CD14-positive monocyte (primary cell): ENCODE measurements at regions not wholly inside any gene's neighbourhood (a gene's known extent, or its start where the extent isn't known, plus 50 kb on each side); places are given as distances from the start of the nearest gene placed in this dataset.

Experiments
- DNase-seq, 3 donors: peaks; one replicate each; pipeline ENCODE4 v3.0.0-alpha.2; 2011 to 2022
- H2AFZ ChIP-seq: 2 replicates; pipeline ENCODE4 v1.6.0; 2012; ENCODE audit warnings: mild to moderate bottlenecking, low read depth, low read length, inconsistent platforms; ENCODE audit not compliant: insufficient read depth, poor library complexity, severe bottlenecking
- H3K27ac ChIP-seq, 2 donors: 1 replicate in 1 of 2; 2 replicates in 1 of 2; pipeline ENCODE4 v1.5.1; 2012 to 2013; ENCODE audit warnings: low read length in 2 of 2, control low read depth in 1 of 2, inconsistent platforms in 1 of 2, low read depth in 1 of 2, mild to moderate bottlenecking in 1 of 2
- H3K27me3 ChIP-seq, 2 donors: one replicate each; pipeline versions ENCODE4 v1.6.0 to v1.6.1; 2011 to 2013; ENCODE audit warnings: low read length in 2 of 2; ENCODE audit not compliant: control insufficient read depth in 2 of 2, insufficient read depth in 2 of 2
- H3K36me3 ChIP-seq, 2 donors: replicated peaks in 1 of 2; 1 replicate in 1 of 2; 2 replicates in 1 of 2; pipeline versions ENCODE4 v1.5.1 to v1.6.1; 2012 to 2013; ENCODE audit warnings: low read length in 2 of 2, control low read depth in 1 of 2, inconsistent platforms in 1 of 2, mild to moderate bottlenecking in 1 of 2; ENCODE audit not compliant: insufficient read depth in 2 of 2, control insufficient read depth in 1 of 2
- H3K4me1 ChIP-seq, 2 donors: 1 replicate in 1 of 2; 2 replicates in 1 of 2; pipeline versions ENCODE4 v1.5.1 to v1.6.1; 2012 to 2013; ENCODE audit warnings: low read length in 2 of 2, control low read depth in 1 of 2, inconsistent platforms in 1 of 2, mild to moderate bottlenecking in 1 of 2, moderate library complexity in 1 of 2; ENCODE audit not compliant: insufficient read depth in 2 of 2, control insufficient read depth in 1 of 2
- H3K4me2 ChIP-seq: replicated peaks from 2 replicates; pipeline ENCODE3; 2012; ENCODE audit warnings: low read length, moderate library complexity, mild to moderate bottlenecking; ENCODE audit not compliant: poor library complexity, severe bottlenecking; ENCODE audit errors: extremely low read depth
- H3K4me3 ChIP-seq, 3 experiments: fragments of 200-600 bp in 1 of 3; sonication (generic) in 1 of 3; replicated peaks in 1 of 3; 1 replicate in 2 of 3; 2 replicates in 1 of 3; pipeline ENCODE4 v1.5.1; 2011 to 2013; ENCODE audit warnings: low read length in 3 of 3, mild to moderate bottlenecking in 3 of 3, control low read depth in 2 of 3, low read depth in 2 of 3, inconsistent platforms in 1 of 3, moderate library complexity in 1 of 3
- H3K79me2 ChIP-seq: 2 replicates; pipeline ENCODE4 v1.6.0; 2012; ENCODE audit warnings: mild to moderate bottlenecking, control low read depth, inconsistent platforms, low read length, moderate library complexity; ENCODE audit not compliant: insufficient read depth
- H3K9ac ChIP-seq: 2 replicates; pipeline ENCODE4 v1.6.0; 2017; ENCODE audit warnings: low read length, mild to moderate bottlenecking; ENCODE audit not compliant: insufficient read depth, poor library complexity, severe bottlenecking
- H3K9me3 ChIP-seq, 2 donors: replicated peaks in 1 of 2; 1 replicate in 1 of 2; 2 replicates in 1 of 2; pipeline versions ENCODE4 v1.5.1 to v1.6.1; 2012 to 2013; ENCODE audit warnings: low read length in 2 of 2, control low read depth in 1 of 2; ENCODE audit not compliant: control insufficient read depth in 1 of 2, insufficient read depth in 1 of 2
- H4K20me1 ChIP-seq: 2 replicates; pipeline ENCODE4 v1.6.0; 2012; ENCODE audit warnings: mild to moderate bottlenecking, low read length, control low read depth, moderate library complexity; ENCODE audit not compliant: insufficient read depth
- H3K27ac Mint-ChIP-seq, 7 donors: one replicate each; pipeline ENCODE4 v1.8.0; 2020; ENCODE audit warnings: mild to moderate bottlenecking in 7 of 7, mixed read lengths in 7 of 7, moderate library complexity in 6 of 7, inconsistent platforms in 2 of 7
- H3K27me3 Mint-ChIP-seq, 3 donors: one replicate each; pipeline ENCODE4 v1.8.0; 2021 to 2022; ENCODE audit warnings: low read depth in 3 of 3, mild to moderate bottlenecking in 3 of 3, mixed read lengths in 3 of 3, moderate library complexity in 3 of 3, inconsistent platforms in 1 of 3
- H3K36me3 Mint-ChIP-seq, 2 donors: one replicate each; pipeline ENCODE4 v1.8.0; 2020; ENCODE audit warnings: mixed read lengths in 2 of 2, inconsistent platforms in 1 of 2, mild to moderate bottlenecking in 1 of 2
- H3K4me1 Mint-ChIP-seq: one replicate; pipeline ENCODE4 v1.8.0; 2020; ENCODE audit warnings: mild to moderate bottlenecking, mixed read lengths
- H3K4me3 Mint-ChIP-seq, 2 donors: one replicate each; pipeline ENCODE4 v1.8.0; 2020; ENCODE audit warnings: mild to moderate bottlenecking in 2 of 2, mixed read lengths in 2 of 2, moderate library complexity in 1 of 2
- H3K9me3 Mint-ChIP-seq, 7 donors: one replicate each; pipeline ENCODE4 v1.8.0; 2020 to 2022; ENCODE audit warnings: mixed read lengths in 7 of 7, mild to moderate bottlenecking in 6 of 7, moderate library complexity in 6 of 7, inconsistent platforms in 2 of 7
- WGBS: methylation state at CpG from one replicate; pipeline ENCODE4 v1.1.5; 2013; ENCODE audit warnings: missing lambda C conversion rate; ENCODE audit not compliant: insufficient coverage; 5-methylcytosine and 5-hydroxymethylcytosine counted together
- intact Hi-C, 2 donors: fragments of 100-400 bp; cut with micrococcal nuclease; formaldehyde crosslinking; loops; one replicate each; pipeline versions ENCODE4 v1.15.0 to v1.15.1; 2023
- TF ChIP-seq, protein P1 (sequence below): fragments of 200-600 bp; IDR thresholded peaks from one replicate; pipeline ENCODE4 v1.8.0; 2022; ENCODE audit warnings: antibody characterized with exemption, mild to moderate bottlenecking

DNA sequence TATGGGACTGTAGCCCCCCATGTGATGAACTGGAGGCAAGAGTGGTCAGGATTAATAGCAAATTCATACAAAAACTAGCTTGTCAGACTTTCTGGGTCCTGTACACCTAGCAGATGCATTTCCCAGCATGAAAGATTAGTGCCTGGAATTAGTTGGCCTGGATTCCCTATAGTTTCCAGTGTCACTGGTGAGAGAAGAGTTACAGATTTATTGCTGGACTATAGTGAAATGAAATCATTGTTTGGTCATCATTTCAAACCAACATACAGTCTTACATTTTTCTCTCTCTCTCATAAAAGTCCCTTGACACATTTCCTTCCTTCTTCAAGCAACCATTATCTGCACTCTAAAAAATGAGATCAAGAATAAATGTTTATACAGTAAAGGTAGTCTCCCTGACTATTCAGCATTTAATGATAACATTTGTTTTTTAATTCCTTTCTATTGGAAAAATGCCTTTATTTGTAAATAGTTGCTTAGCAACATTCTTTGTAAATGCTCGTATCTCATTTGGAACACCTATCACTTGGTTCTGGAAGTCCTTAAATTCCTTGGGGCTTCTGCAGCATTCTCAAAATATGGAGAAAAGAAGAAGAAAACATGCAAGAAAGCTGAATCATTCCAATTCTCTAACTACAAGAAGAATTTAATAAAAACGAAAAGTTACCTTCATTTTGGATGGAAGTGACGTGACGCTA, 144.4 kb downstream of the MREG start:
- Mint-ChIP-seq H3K9me3 (peaks cover 0 to 2% (median 0%) of the 10 kb centered on the region in 7 donors), H3K4me1 (peaks cover 12% of the 10 kb centered on the region), H3K4me3 (no peak overlapping the region), H3K36me3 (no peaks in the 10 kb centered on the region), H3K27ac (no peak overlapping the region), H3K27me3 (peaks cover 8 to 12% (median 10%) of the 10 kb centered on the region in 3 donors)
- no peak for DNase-seq
- H3K9ac ChIP-seq: no peak overlapping the region
- H3K79me2 ChIP-seq: no peaks in the 10 kb centered on the region
- no peak overlapping the region for H2AFZ ChIP-seq
- TF ChIP-seq, protein P1, sequence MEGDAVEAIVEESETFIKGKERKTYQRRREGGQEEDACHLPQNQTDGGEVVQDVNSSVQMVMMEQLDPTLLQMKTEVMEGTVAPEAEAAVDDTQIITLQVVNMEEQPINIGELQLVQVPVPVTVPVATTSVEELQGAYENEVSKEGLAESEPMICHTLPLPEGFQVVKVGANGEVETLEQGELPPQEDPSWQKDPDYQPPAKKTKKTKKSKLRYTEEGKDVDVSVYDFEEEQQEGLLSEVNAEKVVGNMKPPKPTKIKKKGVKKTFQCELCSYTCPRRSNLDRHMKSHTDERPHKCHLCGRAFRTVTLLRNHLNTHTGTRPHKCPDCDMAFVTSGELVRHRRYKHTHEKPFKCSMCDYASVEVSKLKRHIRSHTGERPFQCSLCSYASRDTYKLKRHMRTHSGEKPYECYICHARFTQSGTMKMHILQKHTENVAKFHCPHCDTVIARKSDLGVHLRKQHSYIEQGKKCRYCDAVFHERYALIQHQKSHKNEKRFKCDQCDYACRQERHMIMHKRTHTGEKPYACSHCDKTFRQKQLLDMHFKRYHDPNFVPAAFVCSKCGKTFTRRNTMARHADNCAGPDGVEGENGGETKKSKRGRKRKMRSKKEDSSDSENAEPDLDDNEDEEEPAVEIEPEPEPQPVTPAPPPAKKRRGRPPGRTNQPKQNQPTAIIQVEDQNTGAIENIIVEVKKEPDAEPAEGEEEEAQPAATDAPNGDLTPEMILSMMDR: no peak
- H3K4me3 ChIP-seq: no peak overlapping the region
- peaks cover 3 to 8% of the 10 kb centered on the region in 2 donors for H3K4me1 ChIP-seq
- no peak overlapping the region for H3K27ac ChIP-seq
- no CpG with 5 or more reads among the region's 4 CpGs for WGBS
- H3K9me3 ChIP-seq: no peaks in the 10 kb centered on the region
- intact Hi-C loops: no loop called here
- H3K36me3 ChIP-seq: no peaks in the 10 kb centered on the region
- no peaks in the 10 kb centered on the region for H4K20me1 ChIP-seq
- no peak overlapping the region for H3K4me2 ChIP-seq
- no peaks in the 10 kb centered on the region for H3K27me3 ChIP-seq

DNA sequence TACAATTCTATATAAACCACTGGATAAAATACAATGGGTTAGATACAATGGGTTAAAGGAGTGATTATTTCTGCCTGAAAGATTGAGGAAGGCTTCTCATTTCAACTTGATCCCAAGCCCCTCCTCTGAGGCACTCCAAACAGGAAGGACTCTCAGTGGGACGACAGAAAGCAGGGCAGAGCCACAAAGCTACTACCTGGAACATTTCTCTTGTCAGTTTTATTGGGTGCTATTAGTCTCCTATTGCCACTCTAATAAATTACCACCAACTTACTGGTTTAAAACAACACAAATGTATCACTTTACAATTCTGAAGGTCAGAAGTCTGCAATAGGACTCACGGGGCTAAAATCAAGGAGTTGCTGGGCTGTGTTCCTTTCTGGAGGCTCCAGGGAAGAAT, 146.7 kb downstream of the MREG start:
- WGBS: 100% methylated on average over 1 of the region's 2 CpGs
- intact Hi-C loops: no loop called here
- TF ChIP-seq, protein P1: no peak
- H2AFZ ChIP-seq: no peak overlapping the region
- no peak overlapping the region for H3K4me3 ChIP-seq
- H3K9ac ChIP-seq: no peak overlapping the region
- Mint-ChIP-seq H3K4me1 (peaks cover 12% of the 10 kb centered on the region), H3K27me3 (peaks cover 7 to 12% (median 10%) of the 10 kb centered on the region in 3 donors), H3K4me3 (no peak overlapping the region), H3K27ac (no peak overlapping the region), H3K9me3 (peaks cover 0 to 4% (median 0%) of the 10 kb centered on the region in 7 donors), H3K36me3 (no peaks in the 10 kb centered on the region)
- no peaks in the 10 kb centered on the region for H3K9me3 ChIP-seq
- no peaks in the 10 kb centered on the region for H3K79me2 ChIP-seq
- H3K27me3 ChIP-seq: no peaks in the 10 kb centered on the region
- no peak overlapping the region for H3K4me2 ChIP-seq
- H3K36me3 ChIP-seq: no peaks in the 10 kb centered on the region
- peaks cover 3 to 8% of the 10 kb centered on the region in 2 donors for H3K4me1 ChIP-seq
- DNase-seq: no peak
- no peaks in the 10 kb centered on the region for H4K20me1 ChIP-seq
- H3K27ac ChIP-seq: no peak overlapping the region
